Astrocyte (in vitro differentiated cells and primary cell): ENCODE measurements at regions not wholly inside any gene's neighbourhood (a gene's known extent, or its start where the extent isn't known, plus 50 kb on each side); places are given as distances from the start of the nearest gene placed in this dataset.

Experiments
- DNase-seq: peaks from one replicate; pipeline ENCODE4 v3.0.0-alpha.2; 2010; ENCODE audit warnings: low read depth
- FAIRE-seq: peaks from 2 replicates; lab custom pipeline; 2011; peaks lifted over from hg19 to GRCh38; lab: Jason Lieb, UNC
- H2AFZ ChIP-seq: 2 replicates; pipeline ENCODE4 v1.6.0; 2012; ENCODE audit warnings: low read depth, low read length, inconsistent platforms
- H3K27ac ChIP-seq: 2 replicates; pipeline ENCODE4 v1.5.1; 2011; ENCODE audit warnings: low read depth, low read length, inconsistent platforms
- H3K27me3 ChIP-seq: 2 replicates; pipeline ENCODE4 v1.6.0; 2011; ENCODE audit warnings: low read length, inconsistent platforms; ENCODE audit not compliant: insufficient read depth
- H3K36me3 ChIP-seq: 2 replicates; pipeline ENCODE4 v1.5.1; 2011; ENCODE audit warnings: low read length, inconsistent platforms; ENCODE audit not compliant: insufficient read depth
- H3K4me1 ChIP-seq: 2 replicates; pipeline ENCODE4 v1.5.1; 2011; ENCODE audit warnings: low read length, inconsistent platforms; ENCODE audit not compliant: insufficient read depth
- H3K4me2 ChIP-seq: 2 replicates; pipeline ENCODE4 v1.6.0; 2012; ENCODE audit warnings: low read length, inconsistent platforms
- H3K4me3 ChIP-seq: 2 replicates; pipeline ENCODE4 v1.5.1; 2011; ENCODE audit warnings: low read depth, mild to moderate bottlenecking, low read length, inconsistent platforms; ENCODE audit not compliant: insufficient read depth
- H3K79me2 ChIP-seq: 2 replicates; pipeline ENCODE4 v1.6.0; 2012; ENCODE audit warnings: mild to moderate bottlenecking, low read length, inconsistent platforms; ENCODE audit not compliant: insufficient read depth
- H3K9ac ChIP-seq: 2 replicates; pipeline ENCODE4 v1.6.0; 2012; ENCODE audit warnings: mild to moderate bottlenecking, low read length, inconsistent platforms
- H3K9me3 ChIP-seq: 2 replicates; pipeline ENCODE4 v1.5.1; 2012; ENCODE audit warnings: low read depth, mild to moderate bottlenecking, low read length, inconsistent platforms; ENCODE audit not compliant: insufficient read depth
- H4K20me1 ChIP-seq: 2 replicates; pipeline ENCODE4 v1.6.0; 2012; ENCODE audit warnings: low read length, inconsistent platforms; ENCODE audit not compliant: insufficient read depth
- H3K27ac Mint-ChIP-seq: one replicate; pipeline ENCODE4 v1.8.0; 2021; ENCODE audit warnings: mild to moderate bottlenecking, mixed read lengths; ENCODE audit not compliant: unreplicated experiment
- H3K27me3 Mint-ChIP-seq: one replicate; pipeline ENCODE4 v1.8.0; 2021; ENCODE audit warnings: low read depth, mixed read lengths; ENCODE audit not compliant: unreplicated experiment
- H3K36me3 Mint-ChIP-seq: one replicate; pipeline ENCODE4 v1.8.0; 2021; ENCODE audit warnings: low read depth, mixed read lengths; ENCODE audit not compliant: unreplicated experiment
- H3K4me1 Mint-ChIP-seq: one replicate; pipeline ENCODE4 v1.8.0; 2021; ENCODE audit warnings: low read depth, mixed read lengths; ENCODE audit not compliant: unreplicated experiment
- H3K4me3 Mint-ChIP-seq: one replicate; pipeline ENCODE4 v1.8.0; 2021; ENCODE audit warnings: mild to moderate bottlenecking, moderate library complexity, mixed read lengths; ENCODE audit not compliant: unreplicated experiment
- H3K9me3 Mint-ChIP-seq: one replicate; pipeline ENCODE4 v1.8.0; 2021; ENCODE audit warnings: mild to moderate bottlenecking, mixed read lengths; ENCODE audit not compliant: unreplicated experiment
- EZH2 ChIP-seq: IDR thresholded peaks from 2 replicates; pipeline ENCODE4 v1.6.1; 2012; ENCODE audit warnings: mild to moderate bottlenecking, low read length, inconsistent platforms; ENCODE audit not compliant: insufficient read depth
- TF ChIP-seq, protein P1 (sequence below): IDR thresholded peaks from 2 replicates; pipeline ENCODE4 v1.5.1; 2011; ENCODE audit warnings: low read depth, mild to moderate bottlenecking, inconsistent platforms, low read length, moderate library complexity; ENCODE audit not compliant: insufficient read depth

DNA sequence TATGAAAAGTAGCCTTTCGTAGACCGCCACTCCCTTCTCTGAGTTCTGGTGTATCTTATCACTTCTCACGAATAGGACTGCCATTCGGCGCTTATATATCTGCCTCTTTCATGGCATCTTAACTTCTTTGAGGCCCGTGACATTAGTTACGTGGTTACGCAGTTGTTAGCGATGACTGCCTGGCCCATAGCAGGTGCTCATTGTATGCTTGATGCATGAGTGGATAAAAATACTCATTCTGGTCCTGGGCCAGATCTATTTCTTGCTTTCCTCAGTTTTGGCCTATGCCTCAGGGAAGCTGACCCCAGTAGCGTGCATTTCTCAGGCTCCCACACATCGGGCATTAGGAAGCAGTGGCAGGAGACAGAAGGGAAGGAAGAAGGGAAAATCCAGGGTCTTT is 60.7 kb upstream of the PITX2 start:
- no peak overlapping the region for H3K9ac ChIP-seq
- Mint-ChIP-seq H3K27me3 (no peaks in the 10 kb centered on the region), H3K36me3 (no peaks in the 10 kb centered on the region), H3K27ac (no peak overlapping the region), H3K9me3 (no peaks in the 10 kb centered on the region), H3K4me3 (no peak overlapping the region), H3K4me1 (peaks cover 20% of the 10 kb centered on the region)
- DNase-seq (no peak), FAIRE-seq (no peak)
- no peak for TF ChIP-seq EZH2
- TF ChIP-seq, protein P1, sequence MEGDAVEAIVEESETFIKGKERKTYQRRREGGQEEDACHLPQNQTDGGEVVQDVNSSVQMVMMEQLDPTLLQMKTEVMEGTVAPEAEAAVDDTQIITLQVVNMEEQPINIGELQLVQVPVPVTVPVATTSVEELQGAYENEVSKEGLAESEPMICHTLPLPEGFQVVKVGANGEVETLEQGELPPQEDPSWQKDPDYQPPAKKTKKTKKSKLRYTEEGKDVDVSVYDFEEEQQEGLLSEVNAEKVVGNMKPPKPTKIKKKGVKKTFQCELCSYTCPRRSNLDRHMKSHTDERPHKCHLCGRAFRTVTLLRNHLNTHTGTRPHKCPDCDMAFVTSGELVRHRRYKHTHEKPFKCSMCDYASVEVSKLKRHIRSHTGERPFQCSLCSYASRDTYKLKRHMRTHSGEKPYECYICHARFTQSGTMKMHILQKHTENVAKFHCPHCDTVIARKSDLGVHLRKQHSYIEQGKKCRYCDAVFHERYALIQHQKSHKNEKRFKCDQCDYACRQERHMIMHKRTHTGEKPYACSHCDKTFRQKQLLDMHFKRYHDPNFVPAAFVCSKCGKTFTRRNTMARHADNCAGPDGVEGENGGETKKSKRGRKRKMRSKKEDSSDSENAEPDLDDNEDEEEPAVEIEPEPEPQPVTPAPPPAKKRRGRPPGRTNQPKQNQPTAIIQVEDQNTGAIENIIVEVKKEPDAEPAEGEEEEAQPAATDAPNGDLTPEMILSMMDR: no peak
- no peaks in the 10 kb centered on the region for H3K4me1 ChIP-seq
- H3K4me2 ChIP-seq: no peak overlapping the region
- H3K27me3 ChIP-seq: no peaks in the 10 kb centered on the region
- no peak overlapping the region for H2AFZ ChIP-seq
- no peaks in the 10 kb centered on the region for H3K9me3 ChIP-seq
- no peaks in the 10 kb centered on the region for H4K20me1 ChIP-seq
- no peak overlapping the region for H3K27ac ChIP-seq
- H3K4me3 ChIP-seq: no peak overlapping the region
- no peaks in the 10 kb centered on the region for H3K79me2 ChIP-seq
- no peaks in the 10 kb centered on the region for H3K36me3 ChIP-seq

DNA sequence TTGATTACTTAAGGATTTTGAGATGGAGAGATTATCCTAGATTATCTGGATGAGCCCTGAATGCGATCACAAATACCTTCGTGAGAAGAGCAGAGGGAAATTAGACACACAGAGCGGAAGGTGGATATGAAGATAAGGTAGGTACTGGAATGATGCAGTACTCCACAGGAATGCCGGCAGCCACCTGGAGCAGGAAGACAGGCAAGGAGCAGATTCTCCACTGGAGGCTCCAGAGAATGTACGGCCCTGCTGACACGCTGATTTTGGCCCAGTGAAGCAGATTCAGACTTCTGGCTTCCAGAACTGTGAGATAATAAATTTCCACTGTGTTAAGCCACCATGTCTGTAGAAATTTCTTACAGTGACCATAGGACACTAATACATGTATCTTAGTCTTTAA is 79.4 kb upstream of the PITX2 start:
- TF ChIP-seq EZH2: no peak
- TF ChIP-seq, protein P1: no peak
- H3K4me1 ChIP-seq: no peaks in the 10 kb centered on the region
- Mint-ChIP-seq H3K9me3 (no peaks in the 10 kb centered on the region), H3K4me3 (no peak overlapping the region), H3K27ac (no peak overlapping the region), H3K27me3 (no peaks in the 10 kb centered on the region), H3K36me3 (no peaks in the 10 kb centered on the region), H3K4me1 (no peaks in the 10 kb centered on the region)
- H3K79me2 ChIP-seq: no peaks in the 10 kb centered on the region
- FAIRE-seq: no peak
- no peaks in the 10 kb centered on the region for H3K36me3 ChIP-seq
- H3K9me3 ChIP-seq: no peaks in the 10 kb centered on the region
- no peak overlapping the region for H3K9ac ChIP-seq
- no peak overlapping the region for H3K4me3 ChIP-seq
- no peak overlapping the region for H3K4me2 ChIP-seq
- H3K27ac ChIP-seq: no peak overlapping the region
- DNase-seq: no peak
- no peaks in the 10 kb centered on the region for H3K27me3 ChIP-seq
- no peak overlapping the region for H2AFZ ChIP-seq
- no peaks in the 10 kb centered on the region for H4K20me1 ChIP-seq

DNA sequence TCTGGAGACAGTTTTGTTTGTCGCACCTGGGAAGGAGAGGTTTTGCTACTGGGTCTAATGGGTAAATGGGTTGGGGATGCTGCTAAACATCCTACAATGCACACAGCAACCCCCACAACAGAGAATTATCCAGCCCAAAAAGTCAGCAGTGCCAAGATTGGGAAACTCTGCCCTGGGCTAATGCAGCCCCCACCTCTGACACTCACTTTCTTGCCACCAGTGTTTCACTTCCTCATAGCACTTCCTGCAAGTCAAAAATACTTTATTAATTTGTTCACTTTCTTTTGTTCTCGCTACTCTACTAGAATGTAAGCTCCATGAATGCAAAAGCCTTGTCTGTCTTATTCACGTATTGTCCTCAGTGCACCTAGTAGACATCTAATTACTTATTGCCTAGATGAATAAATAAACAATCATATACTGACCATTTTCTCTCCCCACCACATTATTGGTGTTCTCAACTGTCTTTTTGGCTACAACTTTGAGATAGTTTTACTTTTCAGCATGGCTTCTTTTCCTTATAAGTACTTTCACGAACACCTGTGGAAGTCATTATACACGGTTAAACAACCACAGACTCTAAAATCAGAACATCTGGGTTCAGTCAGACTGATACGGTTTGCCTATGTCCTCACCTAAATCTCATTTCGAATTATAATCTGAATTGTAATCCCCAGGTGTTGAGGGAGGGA is 82.0 kb upstream of the PITX2 start:
- H3K36me3 ChIP-seq: no peaks in the 10 kb centered on the region
- no peaks in the 10 kb centered on the region for H3K9me3 ChIP-seq
- H3K27me3 ChIP-seq: no peaks in the 10 kb centered on the region
- H3K79me2 ChIP-seq: no peaks in the 10 kb centered on the region
- H3K4me3 ChIP-seq: no peak overlapping the region
- Mint-ChIP-seq H3K4me3 (no peak overlapping the region), H3K36me3 (no peaks in the 10 kb centered on the region), H3K27me3 (no peaks in the 10 kb centered on the region), H3K9me3 (no peaks in the 10 kb centered on the region), H3K27ac (no peak overlapping the region), H3K4me1 (no peaks in the 10 kb centered on the region)
- no peaks in the 10 kb centered on the region for H4K20me1 ChIP-seq
- no peak overlapping the region for H2AFZ ChIP-seq
- DNase-seq (no peak), FAIRE-seq (no peak)
- no peak overlapping the region for H3K9ac ChIP-seq
- H3K27ac ChIP-seq: no peak overlapping the region
- no peak overlapping the region for H3K4me2 ChIP-seq
- TF ChIP-seq, protein P1: no peak
- TF ChIP-seq EZH2: no peak
- H3K4me1 ChIP-seq: no peaks in the 10 kb centered on the region
